HepG2 (cell line): ENCODE measurements at regions not wholly inside any gene's neighbourhood (a gene's known extent, or its start where the extent isn't known, plus 50 kb on each side); places are given as distances from the start of the nearest gene placed in this dataset.

ENCODE experiments used
- BHLHE40 ChIP-seq: IDR thresholded peaks from 2 replicates; pipeline ENCODE4 v1.6.1; 2011; ENCODE audit warnings: low read length, improper control_type of control experiment
- DBP ChIP-seq: sonication (generic); formaldehyde crosslinking; IDR thresholded peaks from 2 replicates; pipeline ENCODE4 v1.4.0; 2020; ENCODE audit warnings: missing genetic modification reagents; ENCODE audit errors: not compliant biosample characterization
- KDM1A ChIP-seq: IDR thresholded peaks from 2 replicates; pipeline ENCODE4 v1.6.1; 2016; ENCODE audit warnings: missing compliant biosample characterization
- ZBTB26 ChIP-seq: IDR thresholded peaks from 2 replicates; pipeline ENCODE4 v1.6.1; 2016; ENCODE audit warnings: missing compliant biosample characterization, missing genetic modification reagents, borderline replicate concordance
- ZNF232 ChIP-seq: sonication (generic); formaldehyde crosslinking; IDR thresholded peaks from 2 replicates; pipeline ENCODE4 v1.4.0; 2020; ENCODE audit warnings: missing genetic modification reagents, borderline replicate concordance
- ZXDC ChIP-seq: sonication (generic); formaldehyde crosslinking; IDR thresholded peaks from 2 replicates; pipeline ENCODE4 v1.5.0; 2020; ENCODE audit warnings: mild to moderate bottlenecking, missing genetic modification reagents

- TF ChIP-seq KDM1A (no peak), ZBTB26 (CRISPR knock-in tag) (no peak), ZXDC (no peak), BHLHE40 (no peak), DBP (CRISPR knock-in tag) (no peak), ZNF232 (CRISPR knock-in tag) (no peak)
These were observed 244.6 kb downstream of the DMRT2 start for GRCh38 chr9:1294641-1295258.
